Endothelial cell of umbilical vein (primary cell): ENCODE measurements at regions not wholly inside any gene's neighbourhood (a gene's known extent, or its start where the extent isn't known, plus 50 kb on each side); places are given as distances from the start of the nearest gene placed in this dataset.
A peak's percentile ranks its signal among the peaks of the same experiment; 100 is the strongest.

ENCODE experiments used
- BruUV-seq: library from RNA; stranded (reverse); fragments of 400-500 nt; replicated peaks from 2 replicates; lab custom pipeline; 2021; lab: Mats Ljungman, UMichigan
- CTCF ChIA-PET: fragments of 300-600, 350-600 bp; sonication (Branson Sonifier 250); formaldehyde crosslinking; loops from one replicate; lab custom pipeline; 2021; ENCODE audit warnings: antibody characterized with exemption, inconsistent platforms; lab: Charles Lee
- POLR2A ChIA-PET: fragments of 300-600, 350-600 bp; sonication (Branson Sonifier 250); formaldehyde crosslinking; loops from one replicate; lab custom pipeline; 2021; ENCODE audit warnings: antibody characterized with exemption, inconsistent platforms; lab: Charles Lee
- DNase-seq: peaks from one replicate; pipeline ENCODE4 v3.0.0-alpha.2; 2011; ENCODE audit warnings: low read depth, low spot score
- FAIRE-seq: peaks from 2 replicates; lab custom pipeline; 2011; peaks lifted over from hg19 to GRCh38; lab: Jason Lieb, UNC
- H2AFZ ChIP-seq: 2 replicates; pipeline ENCODE4 v1.6.0; 2012; ENCODE audit warnings: low read depth, low read length, control low read depth, inconsistent platforms
- H3K27ac ChIP-seq: 2 replicates; pipeline ENCODE4 v1.5.1; 2011; ENCODE audit warnings: low read depth, mild to moderate bottlenecking, control low read depth, low read length, moderate library complexity; ENCODE audit not compliant: insufficient read depth
- H3K27me3 ChIP-seq, 2 experiments: 2 replicates each; pipeline versions ENCODE4 v1.6.0 to v1.6.1; 2011; ENCODE audit warnings: low read length in 2 of 2, mixed read lengths in 1 of 2; ENCODE audit not compliant: control insufficient read depth in 2 of 2, insufficient read depth in 2 of 2
- H3K36me3 ChIP-seq, 2 experiments: 2 replicates in 1 of 2; 3 replicates in 1 of 2; pipeline ENCODE4 v1.5.1; 2011; ENCODE audit warnings: low read length in 2 of 2, mild to moderate bottlenecking in 1 of 2, moderate library complexity in 1 of 2; ENCODE audit not compliant: control insufficient read depth in 2 of 2, insufficient read depth in 2 of 2; ENCODE audit errors: extremely low read depth in 1 of 2
- H3K4me1 ChIP-seq: 3 replicates; pipeline ENCODE4 v1.5.1; 2011; ENCODE audit warnings: mild to moderate bottlenecking, low read length; ENCODE audit not compliant: control insufficient read depth, insufficient read depth; ENCODE audit errors: extremely low read depth
- H3K4me2 ChIP-seq: 2 replicates; pipeline ENCODE4 v1.6.1; 2011; ENCODE audit warnings: low read length, control low read depth, mixed read lengths; ENCODE audit not compliant: insufficient read depth
- H3K4me3 ChIP-seq, 3 experiments: fragments of 200-600 bp in 1 of 3; sonication (generic), shearing (Covaris generic) in 1 of 3; replicated peaks in 1 of 3; 2 replicates each; pipeline ENCODE4 v1.5.1; 2011 to 2016; ENCODE audit warnings: control low read depth in 3 of 3, low read length in 3 of 3, mild to moderate bottlenecking in 2 of 3, inconsistent platforms in 1 of 3, low read depth in 1 of 3, moderate library complexity in 1 of 3; ENCODE audit not compliant: insufficient read depth in 1 of 3
- H3K79me2 ChIP-seq: 2 replicates; pipeline ENCODE4 v1.6.0; 2012; ENCODE audit warnings: low read length, inconsistent platforms; ENCODE audit not compliant: control insufficient read depth, insufficient read depth
- H3K9ac ChIP-seq: replicated peaks from 2 replicates; pipeline ENCODE3; 2011; ENCODE audit warnings: low read length, control low read depth; ENCODE audit not compliant: insufficient read depth; ENCODE audit errors: extremely low read depth
- H3K9me1 ChIP-seq: replicated peaks from 3 replicates; pipeline ENCODE4 v1.6.0; 2011; ENCODE audit warnings: mild to moderate bottlenecking, low read length; ENCODE audit not compliant: control insufficient read depth, insufficient read depth; ENCODE audit errors: extremely low read depth
- H3K9me3 ChIP-seq: replicated peaks from 2 replicates; pipeline ENCODE4 v1.5.1; 2012; ENCODE audit warnings: low read length, inconsistent platforms; ENCODE audit not compliant: control insufficient read depth, insufficient read depth
- H4K20me1 ChIP-seq: replicated peaks from 2 replicates; pipeline ENCODE3; 2011; ENCODE audit warnings: mild to moderate bottlenecking, low read length; ENCODE audit not compliant: control insufficient read depth, insufficient read depth; ENCODE audit errors: extremely low read depth
- EZH2 ChIP-seq: IDR thresholded peaks from 2 replicates; pipeline ENCODE4 v1.6.1; 2012; ENCODE audit warnings: borderline replicate concordance, low read depth, mild to moderate bottlenecking, moderate library complexity, low read length, inconsistent platforms; ENCODE audit not compliant: severe bottlenecking
- FOS ChIP-seq: IDR thresholded peaks from 2 replicates; pipeline ENCODE4 v1.6.1; 2011; ENCODE audit warnings: mild to moderate bottlenecking, low read length, moderate library complexity, borderline replicate concordance; ENCODE audit not compliant: insufficient read depth
- GATA2 ChIP-seq: IDR thresholded peaks from 2 replicates; pipeline ENCODE4 v1.7.0; 2011; ENCODE audit warnings: low read depth, mild to moderate bottlenecking, moderate library complexity, mixed read lengths, low read length; ENCODE audit not compliant: insufficient read length, insufficient read depth
- JUN ChIP-seq: IDR thresholded peaks from 2 replicates; pipeline ENCODE4 v1.6.1; 2011; ENCODE audit warnings: borderline replicate concordance, low read depth; ENCODE audit not compliant: insufficient read length, insufficient read depth
- POLR2A ChIP-seq: IDR thresholded peaks from 2 replicates; pipeline ENCODE4 v1.6.1; 2012; ENCODE audit warnings: low read depth, mild to moderate bottlenecking, control low read depth, low read length
- dilution Hi-C: fragments of 300-500 bp; cut with MboI; formaldehyde crosslinking; loops from one replicate; pipeline ENCODE4 v1.15.0; 2019; ENCODE audit warnings: low sequenced_read_pairs; ENCODE audit not compliant: extremely low pct_ligation_motif_present
- intact Hi-C: fragments of 100-400 bp; cut with micrococcal nuclease; formaldehyde crosslinking; loops from one replicate; pipeline ENCODE4 v1.10.0; 2022
- TF ChIP-seq, protein P1 (sequence below): IDR thresholded peaks from 2 replicates; pipeline ENCODE4 v1.6.1; 2011; ENCODE audit not compliant: insufficient read depth, insufficient read length
- TF ChIP-seq, protein P2 (sequence below), 2 donors: IDR thresholded peaks; 1 replicate in 1 of 2; 2 replicates in 1 of 2; pipeline ENCODE4 v1.5.1; 2011; ENCODE audit warnings: low read length in 2 of 2, mild to moderate bottlenecking in 2 of 2, moderate library complexity in 2 of 2, control low read depth in 1 of 2, inconsistent platforms in 1 of 2, low read depth in 1 of 2; ENCODE audit not compliant: insufficient read depth in 1 of 2; ENCODE audit errors: extremely low read depth in 1 of 2

DNA sequence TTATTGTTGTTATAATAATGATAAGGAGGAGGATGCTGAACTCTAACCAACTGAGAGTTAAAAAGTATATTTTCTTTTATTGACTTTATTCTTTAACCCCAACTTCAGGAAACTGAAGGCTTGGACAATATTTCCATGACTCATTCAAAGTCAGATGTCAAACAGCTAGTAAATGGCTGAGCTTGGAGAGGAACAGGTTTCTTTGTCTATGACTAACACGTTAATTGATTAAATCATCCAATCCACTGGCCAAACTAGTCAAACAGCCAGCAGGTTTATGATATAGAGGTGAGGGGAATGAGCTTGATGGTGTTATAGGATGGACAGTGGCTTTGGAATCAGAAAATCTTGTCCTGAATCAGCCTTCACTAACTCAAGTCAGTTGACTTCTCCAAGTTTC, 119.1 kb upstream of the WDR11 start:
- Histone ChIP-seq H3K79me2 (peaks cover 22% of the 10 kb centered on the region), H3K36me3 (no peaks in the 10 kb centered on the region), H4K20me1 (no peaks in the 10 kb centered on the region), H3K9ac (peak overlapping the region; percentile 39), H3K4me1 (peaks cover 44% of the 10 kb centered on the region), H3K4me2 (peak overlapping the region; percentile 61), H3K27ac (peak overlapping the region; percentile 75), H2AFZ (no peak overlapping the region), H3K27me3 (no peaks in the 10 kb centered on the region), H3K4me3 (no peak overlapping the region), H3K9me1 (no peaks in the 10 kb centered on the region), H3K9me3 (no peaks in the 10 kb centered on the region)
- FAIRE-seq, result peak; percentile 35
- intact Hi-C loops, result no loop called here
- peak; percentile 88 for DNase-seq
- TF ChIP-seq, protein P1, sequence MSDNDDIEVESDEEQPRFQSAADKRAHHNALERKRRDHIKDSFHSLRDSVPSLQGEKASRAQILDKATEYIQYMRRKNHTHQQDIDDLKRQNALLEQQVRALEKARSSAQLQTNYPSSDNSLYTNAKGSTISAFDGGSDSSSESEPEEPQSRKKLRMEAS, result no peak
- TF ChIP-seq JUN, result peak; percentile 83
- TF ChIP-seq EZH2, result no peak
- TF ChIP-seq POLR2A, result no peak
- TF ChIP-seq, protein P2, sequence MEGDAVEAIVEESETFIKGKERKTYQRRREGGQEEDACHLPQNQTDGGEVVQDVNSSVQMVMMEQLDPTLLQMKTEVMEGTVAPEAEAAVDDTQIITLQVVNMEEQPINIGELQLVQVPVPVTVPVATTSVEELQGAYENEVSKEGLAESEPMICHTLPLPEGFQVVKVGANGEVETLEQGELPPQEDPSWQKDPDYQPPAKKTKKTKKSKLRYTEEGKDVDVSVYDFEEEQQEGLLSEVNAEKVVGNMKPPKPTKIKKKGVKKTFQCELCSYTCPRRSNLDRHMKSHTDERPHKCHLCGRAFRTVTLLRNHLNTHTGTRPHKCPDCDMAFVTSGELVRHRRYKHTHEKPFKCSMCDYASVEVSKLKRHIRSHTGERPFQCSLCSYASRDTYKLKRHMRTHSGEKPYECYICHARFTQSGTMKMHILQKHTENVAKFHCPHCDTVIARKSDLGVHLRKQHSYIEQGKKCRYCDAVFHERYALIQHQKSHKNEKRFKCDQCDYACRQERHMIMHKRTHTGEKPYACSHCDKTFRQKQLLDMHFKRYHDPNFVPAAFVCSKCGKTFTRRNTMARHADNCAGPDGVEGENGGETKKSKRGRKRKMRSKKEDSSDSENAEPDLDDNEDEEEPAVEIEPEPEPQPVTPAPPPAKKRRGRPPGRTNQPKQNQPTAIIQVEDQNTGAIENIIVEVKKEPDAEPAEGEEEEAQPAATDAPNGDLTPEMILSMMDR (IDR thresholded peaks at IDR 0.05; ENCODE audit: extremely low read depth in 1 of 2, insufficient read depth in 1 of 2, low read depth in 1 of 2, low read length in 2 of 2), result no peak
- peak; percentile 35 for TF ChIP-seq GATA2
- peak; percentile 88 for TF ChIP-seq FOS
- CTCF ChIA-PET, result interaction anchor here (0.8 to 2.4 kb wide), 10 partner anchors 8 to 510 kb away, joined by 3 to 9 read pairs (median 4); no protein-coding TSS in a partner anchor
- POLR2A ChIA-PET, result interaction anchor here (0.8 kb wide), 1 partner anchor 132 kb away, joined by 3 read pairs; no protein-coding TSS in a partner anchor
- dilution Hi-C loops, result no loop called here
- no TSS peak for BruUV-seq
